ENCODE measurements at regions not wholly inside any gene's neighbourhood (a gene's known extent, or its start where the extent isn't known, plus 50 kb on each side); places are given as distances from the start of the nearest gene placed in this dataset.
"Not testable (repeated sequence)": the region's sequence is repeated elsewhere in the genome, so short reads cannot be mapped to it uniquely, and the experiment has no call there.

GRCh38 chrX:143935601-143936000 is 51.7 kb downstream of the UBE2NL start:
- TF ChIP-seq POLR2A (IDR thresholded peaks at IDR 0.05; ENCODE audit: low read depth, low read length) = no peak
- DNase-seq (ENCODE audit: insufficient read length, low spot score) (no peak), FAIRE-seq (no peak)

- DNase-seq (ENCODE audit: insufficient read length, low spot score) (no peak), FAIRE-seq (no peak)
- TF ChIP-seq POLR2A (IDR thresholded peaks at IDR 0.05; ENCODE audit: low read depth, low read length) = no peak
These were observed 56.2 kb downstream of the UBE2NL start for GRCh38 chrX:143940119-143940518.

- FAIRE-seq (no peak), DNase-seq (ENCODE audit: insufficient read length, low spot score) (no peak)
- TF ChIP-seq POLR2A (IDR thresholded peaks at IDR 0.05; ENCODE audit: low read depth, low read length) = no peak
These were observed 61.3 kb downstream of the UBE2NL start for GRCh38 chrX:143945171-143945570.

- no peak for FAIRE-seq
- TF ChIP-seq POLR2A (IDR thresholded peaks at IDR 0.05; ENCODE audit: low read depth, low read length) = no peak
- no peak for DNase-seq (ENCODE audit: insufficient read length, low spot score)
These were observed 80.7 kb downstream of the UBE2NL start for GRCh38 chrX:143964549-143964948.

GRCh38 chrX:143988356-143988755 is 104.5 kb downstream of the UBE2NL start:
- no peak for FAIRE-seq
- TF ChIP-seq POLR2A (IDR thresholded peaks at IDR 0.05; ENCODE audit: low read depth, low read length) = no peak
- no peak for DNase-seq (ENCODE audit: insufficient read length, low spot score)

- FAIRE-seq = no peak
These were observed 110.3 kb downstream of the UBE2NL start for GRCh38 chrX:143994206-143994605.

GRCh38 chrX:143998261-143998660 is 114.4 kb downstream of the UBE2NL start:
- DNase-seq (ENCODE audit: insufficient read length, low spot score) = no peak
- no peak for TF ChIP-seq POLR2A (IDR thresholded peaks at IDR 0.05; ENCODE audit: low read depth, low read length)
- no peak for FAIRE-seq

More at GRCh38 chrX:143994206-143994605, 110.3 kb downstream of the UBE2NL start:
- no peak for TF ChIP-seq POLR2A (IDR thresholded peaks at IDR 0.05; ENCODE audit: low read depth, low read length)
- no peak for DNase-seq (ENCODE audit: insufficient read length, low spot score)

GRCh38 chrX:144006811-144007210 is 122.9 kb downstream of the UBE2NL start:
- no peak for TF ChIP-seq POLR2A (IDR thresholded peaks at IDR 0.05; ENCODE audit: low read depth, low read length)
- no peak for FAIRE-seq

GRCh38 chrX:144040793-144041192 is 156.9 kb downstream of the UBE2NL start:
- DNase-seq (ENCODE audit: insufficient read length, low spot score) = no peak
- no peak for FAIRE-seq
- TF ChIP-seq POLR2A (IDR thresholded peaks at IDR 0.05; ENCODE audit: low read depth, low read length) = no peak

More at GRCh38 chrX:144006811-144007210, 122.9 kb downstream of the UBE2NL start:
- DNase-seq (ENCODE audit: insufficient read length, low spot score) = no peak

GRCh38 chrX:144042271-144042670 is 158.4 kb downstream of the UBE2NL start:
- TF ChIP-seq POLR2A (IDR thresholded peaks at IDR 0.05; ENCODE audit: low read depth, low read length) = no peak
- FAIRE-seq (no peak), DNase-seq (ENCODE audit: insufficient read length, low spot score) (no peak)

- no peak for FAIRE-seq
- no peak for TF ChIP-seq POLR2A (IDR thresholded peaks at IDR 0.05; ENCODE audit: low read depth, low read length)
These were observed 191.6 kb downstream of the UBE2NL start for GRCh38 chrX:144075432-144075831.

GRCh38 chrX:144082237-144082636 is 198.4 kb downstream of the UBE2NL start:
- not testable (repeated sequence) for DNase-seq (ENCODE audit: insufficient read length, low spot score); FAIRE-seq

More at GRCh38 chrX:144075432-144075831, 191.6 kb downstream of the UBE2NL start:
- DNase-seq (ENCODE audit: insufficient read length, low spot score) = no peak

GRCh38 chrX:144089674-144090073 is 205.8 kb downstream of the UBE2NL start:
- peak; percentile 36 for FAIRE-seq
- DNase-seq (ENCODE audit: insufficient read length, low spot score) = not testable (repeated sequence)

GRCh38 chrX:144092116-144092515 is 208.2 kb downstream of the UBE2NL start:
- peak; percentile 77 for FAIRE-seq
- not testable (repeated sequence) for DNase-seq (ENCODE audit: insufficient read length, low spot score)

- not testable (repeated sequence) for FAIRE-seq; DNase-seq (ENCODE audit: insufficient read length, low spot score)
These were observed 235.6 kb downstream of the UBE2NL start for GRCh38 chrX:144119490-144119889.

GRCh38 chrX:144121566-144121965 is 237.7 kb downstream of the UBE2NL start:
- DNase-seq (ENCODE audit: insufficient read length, low spot score); FAIRE-seq: not testable (repeated sequence)

GRCh38 chrX:144127570-144128169 is 243.8 kb downstream of the UBE2NL start:
- peak; percentile 92 for FAIRE-seq
- not testable (repeated sequence) for DNase-seq (ENCODE audit: insufficient read length, low spot score)

- peak; percentile 58 for FAIRE-seq
- not testable (repeated sequence) for DNase-seq (ENCODE audit: insufficient read length, low spot score)
These were observed 245.6 kb downstream of the UBE2NL start for GRCh38 chrX:144129511-144129910.

- DNase-seq (ENCODE audit: insufficient read length, low spot score); FAIRE-seq: not testable (repeated sequence)
These were observed 246.6 kb downstream of the UBE2NL start for GRCh38 chrX:144130507-144130906.

- peak; percentile 60 for FAIRE-seq
- not testable (repeated sequence) for DNase-seq (ENCODE audit: insufficient read length, low spot score)
These were observed 247.2 kb downstream of the UBE2NL start for GRCh38 chrX:144131080-144131479.

Data from H54 (cell line).